Hepatocyte (in vitro differentiated cells): ENCODE measurements at regions not wholly inside any gene's neighbourhood (a gene's known extent, or its start where the extent isn't known, plus 50 kb on each side); places are given as distances from the start of the nearest gene placed in this dataset.

Experiments
- DNase-seq: peaks from one replicate; pipeline ENCODE4 v3.0.0-alpha.2; 2016; ENCODE audit warnings: low spot score
- H2AFZ ChIP-seq: fragments of 200-600 bp; sonication (generic); 2 replicates; pipeline ENCODE4 v1.6.0; 2016; ENCODE audit warnings: antibody characterized with exemption, mild to moderate bottlenecking
- H3K27ac ChIP-seq: fragments of 200-600 bp; sonication (generic); 2 replicates; pipeline ENCODE4 v1.5.1; 2016; ENCODE audit warnings: mild to moderate bottlenecking
- H3K27me3 ChIP-seq: fragments of 200-600 bp; sonication (generic); 2 replicates; pipeline ENCODE4 v1.6.1; 2016
- H3K36me3 ChIP-seq: fragments of 200-600 bp; sonication (generic); replicated peaks from 2 replicates; pipeline ENCODE4 v1.5.1; 2016; ENCODE audit warnings: low read depth; ENCODE audit not compliant: insufficient read depth
- H3K4me1 ChIP-seq: fragments of 200-600 bp; sonication (generic); 2 replicates; pipeline ENCODE4 v1.5.1; 2016; ENCODE audit warnings: mild to moderate bottlenecking, moderate library complexity; ENCODE audit not compliant: insufficient read depth
- H3K4me2 ChIP-seq: fragments of 200-600 bp; sonication (generic); 2 replicates; pipeline ENCODE4 v1.6.0; 2016
- H3K4me3 ChIP-seq: fragments of 200-600 bp; sonication (generic); 2 replicates; pipeline ENCODE4 v1.5.1; 2016; ENCODE audit warnings: mild to moderate bottlenecking
- H3K79me2 ChIP-seq: fragments of 200-600 bp; sonication (generic); 2 replicates; pipeline ENCODE4 v1.6.0; 2017; ENCODE audit warnings: mild to moderate bottlenecking
- H3K9me2 ChIP-seq: fragments of 200-600 bp; sonication (generic); replicated peaks from 2 replicates; pipeline ENCODE4 v1.6.0; 2017; ENCODE audit warnings: mild to moderate bottlenecking; ENCODE audit not compliant: insufficient read depth
- H3K9me3 ChIP-seq: fragments of 200-600 bp; sonication (generic); 2 replicates; pipeline ENCODE4 v1.5.1; 2016; ENCODE audit warnings: low read depth, mild to moderate bottlenecking
- H4K20me1 ChIP-seq: fragments of 200-600 bp; sonication (generic); 2 replicates; pipeline ENCODE4 v1.6.0; 2016; ENCODE audit warnings: mild to moderate bottlenecking; ENCODE audit not compliant: insufficient read depth, poor library complexity, severe bottlenecking
- CTCF ChIP-seq: fragments of 200-600 bp; sonication (generic); IDR thresholded peaks from 2 replicates; pipeline ENCODE4 v1.5.1; 2016; ENCODE audit warnings: antibody characterized with exemption, mild to moderate bottlenecking; ENCODE audit not compliant: poor library complexity
- EZH2 ChIP-seq: fragments of 200-600 bp; sonication (generic); IDR thresholded peaks from 2 replicates; pipeline ENCODE4 v1.6.1; 2016; ENCODE audit warnings: antibody characterized with exemption, mild to moderate bottlenecking, borderline replicate concordance
- EZH2phosphoT487 ChIP-seq: fragments of 200-600 bp; sonication (generic); IDR thresholded peaks from one replicate; pipeline ENCODE4 v1.6.1; 2018; ENCODE audit warnings: antibody characterized with exemption, mild to moderate bottlenecking, low read depth, moderate library complexity; ENCODE audit not compliant: unreplicated experiment, severe bottlenecking
- WGBS: methylation state at CpG from one replicate; pipeline ENCODE4 v1.1.6; 2016; ENCODE audit warnings: low lambda C conversion rate; ENCODE audit errors: missing lambda C conversion rate; 5-methylcytosine and 5-hydroxymethylcytosine counted together

- DNase-seq, result peak; percentile 7
- 47% methylated on average over 1 of the region's 1 CpG for WGBS
These were observed 146.5 kb upstream of the MEOX2 start for GRCh38 chr7:15832996-15833395.

GRCh38 chr7:15831606-15832005 is 145.1 kb upstream of the MEOX2 start:
- Histone ChIP-seq H3K36me3 (no peaks in the 10 kb centered on the region), H3K4me1 (peaks cover 7% of the 10 kb centered on the region), H3K4me2 (no peak overlapping the region), H3K27me3 (no peaks in the 10 kb centered on the region), H4K20me1 (no peaks in the 10 kb centered on the region), H2AFZ (no peak overlapping the region), H3K79me2 (no peaks in the 10 kb centered on the region), H3K9me3 (no peaks in the 10 kb centered on the region), H3K9me2 (no peaks in the 10 kb centered on the region), H3K4me3 (no peak overlapping the region), H3K27ac (no peak overlapping the region)
- WGBS, result 92% methylated on average over 3 of the region's 3 CpGs
- TF ChIP-seq EZH2, result no peak
- TF ChIP-seq CTCF, result no peak
- no peak for TF ChIP-seq EZH2phosphoT487
- DNase-seq, result no peak

More at GRCh38 chr7:15832996-15833395, 146.5 kb upstream of the MEOX2 start:
- no peaks in the 10 kb centered on the region for H3K9me3 ChIP-seq
- H3K27me3 ChIP-seq, result no peaks in the 10 kb centered on the region
- H3K27ac ChIP-seq, result no peak overlapping the region
- H4K20me1 ChIP-seq, result no peaks in the 10 kb centered on the region
- no peak overlapping the region for H2AFZ ChIP-seq
- H3K4me2 ChIP-seq, result no peak overlapping the region
- H3K36me3 ChIP-seq, result no peaks in the 10 kb centered on the region
- H3K9me2 ChIP-seq, result no peaks in the 10 kb centered on the region
- peaks cover 7% of the 10 kb centered on the region for H3K4me1 ChIP-seq
- TF ChIP-seq EZH2phosphoT487 (no peak), CTCF (no peak), EZH2 (no peak)
- H3K79me2 ChIP-seq, result no peaks in the 10 kb centered on the region
- H3K4me3 ChIP-seq, result no peak overlapping the region

- Histone ChIP-seq H4K20me1 (no peaks in the 10 kb centered on the region), H3K27me3 (no peaks in the 10 kb centered on the region), H3K9me2 (no peaks in the 10 kb centered on the region), H3K4me2 (no peak overlapping the region), H3K9me3 (no peaks in the 10 kb centered on the region), H3K4me3 (no peak overlapping the region), H3K27ac (no peak overlapping the region), H3K36me3 (no peaks in the 10 kb centered on the region), H3K4me1 (peaks cover 7% of the 10 kb centered on the region), H2AFZ (no peak overlapping the region), H3K79me2 (no peaks in the 10 kb centered on the region)
- no peak for DNase-seq
- TF ChIP-seq EZH2phosphoT487 (no peak), CTCF (no peak), EZH2 (no peak)
- 92% methylated on average over 3 of the region's 3 CpGs for WGBS
These were observed 143.2 kb upstream of the MEOX2 start for GRCh38 chr7:15829691-15830090.

GRCh38 chr7:15828881-15829280 is 142.4 kb upstream of the MEOX2 start:
- H2AFZ ChIP-seq, result no peak overlapping the region
- no peak for DNase-seq
- WGBS, result 85% methylated on average over 3 of the region's 3 CpGs
- no peaks in the 10 kb centered on the region for H4K20me1 ChIP-seq
- H3K27me3 ChIP-seq, result no peaks in the 10 kb centered on the region
- H3K4me2 ChIP-seq, result no peak overlapping the region
- no peaks in the 10 kb centered on the region for H3K9me3 ChIP-seq
- TF ChIP-seq EZH2 (no peak), CTCF (no peak), EZH2phosphoT487 (no peak)
- no peaks in the 10 kb centered on the region for H3K79me2 ChIP-seq
- no peak overlapping the region for H3K27ac ChIP-seq
- no peak overlapping the region for H3K4me3 ChIP-seq
- no peaks in the 10 kb centered on the region for H3K36me3 ChIP-seq
- H3K4me1 ChIP-seq, result peaks cover 7% of the 10 kb centered on the region
- H3K9me2 ChIP-seq, result no peaks in the 10 kb centered on the region
